ENCODE measurements at regions not wholly inside any gene's neighbourhood (a gene's known extent, or its start where the extent isn't known, plus 50 kb on each side); places are given as distances from the start of the nearest gene placed in this dataset.

GRCh38 chr12:107484230-107484629 lies 201.4 kb upstream of the PWP1 start:
- peaks cover 12 to 16% of the 10 kb centered on the region in 2 donors for H3K4me1 ChIP-seq (ENCODE audit: control insufficient read depth in 2 of 2, insufficient read depth in 2 of 2, low read length in 2 of 2)
- WGBS, result 94% methylated on average over 3 of the region's 3 CpGs
- H3K9me3 ChIP-seq (ENCODE audit: control insufficient read depth in 2 of 2, insufficient read depth in 1 of 2, low read length in 1 of 2), result no peaks in the 10 kb centered on the region
- DNase-seq (ENCODE audit: low read depth in 6 of 9, low spot score in 9 of 9), result no peak
- no peak overlapping the region for H3K4me3 ChIP-seq (ENCODE audit: low read length in 2 of 2)
- no peak overlapping the region for H3K27ac ChIP-seq (ENCODE audit: low read depth in 1 of 2, low read length in 1 of 2)
- no peaks in the 10 kb centered on the region for H3K36me3 ChIP-seq (ENCODE audit: control insufficient read depth in 2 of 2, insufficient read depth in 2 of 2, low read length in 1 of 2)
- no peaks in the 10 kb centered on the region for H3K27me3 ChIP-seq (ENCODE audit: control insufficient read depth in 2 of 2, insufficient read depth in 1 of 2, low read length in 1 of 2)

GRCh38 chr12:107484941-107485340 lies 200.7 kb upstream of the PWP1 start:
- no peak overlapping the region for H3K27ac ChIP-seq (ENCODE audit: low read depth in 1 of 2, low read length in 1 of 2)
- no peaks in the 10 kb centered on the region for H3K27me3 ChIP-seq (ENCODE audit: control insufficient read depth in 2 of 2, insufficient read depth in 1 of 2, low read length in 1 of 2)
- no peaks in the 10 kb centered on the region for H3K36me3 ChIP-seq (ENCODE audit: control insufficient read depth in 2 of 2, insufficient read depth in 2 of 2, low read length in 1 of 2)
- no peak for DNase-seq (ENCODE audit: low read depth in 6 of 9, low spot score in 9 of 9)
- no peak overlapping the region for H3K4me3 ChIP-seq (ENCODE audit: low read length in 2 of 2)
- peaks cover 12 to 16% of the 10 kb centered on the region in 2 donors for H3K4me1 ChIP-seq (ENCODE audit: control insufficient read depth in 2 of 2, insufficient read depth in 2 of 2, low read length in 2 of 2)
- H3K9me3 ChIP-seq (ENCODE audit: control insufficient read depth in 2 of 2, insufficient read depth in 1 of 2, low read length in 1 of 2), result no peaks in the 10 kb centered on the region
- 98% methylated on average over 1 of the region's 1 CpG for WGBS

GRCh38 chr12:107485731-107486130 lies 199.9 kb upstream of the PWP1 start:
- no peak overlapping the region for H3K27ac ChIP-seq (ENCODE audit: low read depth in 1 of 2, low read length in 1 of 2)
- no peaks in the 10 kb centered on the region for H3K9me3 ChIP-seq (ENCODE audit: control insufficient read depth in 2 of 2, insufficient read depth in 1 of 2, low read length in 1 of 2)
- H3K4me3 ChIP-seq (ENCODE audit: low read length in 2 of 2), result no peak overlapping the region
- no peak for DNase-seq (ENCODE audit: low read depth in 6 of 9, low spot score in 9 of 9)
- H3K36me3 ChIP-seq (ENCODE audit: control insufficient read depth in 2 of 2, insufficient read depth in 2 of 2, low read length in 1 of 2), result no peaks in the 10 kb centered on the region
- WGBS, result 91% methylated on average over 1 of the region's 1 CpG
- H3K4me1 ChIP-seq (ENCODE audit: control insufficient read depth in 2 of 2, insufficient read depth in 2 of 2, low read length in 2 of 2), result peaks cover 12 to 16% of the 10 kb centered on the region in 2 donors
- no peaks in the 10 kb centered on the region for H3K27me3 ChIP-seq (ENCODE audit: control insufficient read depth in 2 of 2, insufficient read depth in 1 of 2, low read length in 1 of 2)

DNA sequence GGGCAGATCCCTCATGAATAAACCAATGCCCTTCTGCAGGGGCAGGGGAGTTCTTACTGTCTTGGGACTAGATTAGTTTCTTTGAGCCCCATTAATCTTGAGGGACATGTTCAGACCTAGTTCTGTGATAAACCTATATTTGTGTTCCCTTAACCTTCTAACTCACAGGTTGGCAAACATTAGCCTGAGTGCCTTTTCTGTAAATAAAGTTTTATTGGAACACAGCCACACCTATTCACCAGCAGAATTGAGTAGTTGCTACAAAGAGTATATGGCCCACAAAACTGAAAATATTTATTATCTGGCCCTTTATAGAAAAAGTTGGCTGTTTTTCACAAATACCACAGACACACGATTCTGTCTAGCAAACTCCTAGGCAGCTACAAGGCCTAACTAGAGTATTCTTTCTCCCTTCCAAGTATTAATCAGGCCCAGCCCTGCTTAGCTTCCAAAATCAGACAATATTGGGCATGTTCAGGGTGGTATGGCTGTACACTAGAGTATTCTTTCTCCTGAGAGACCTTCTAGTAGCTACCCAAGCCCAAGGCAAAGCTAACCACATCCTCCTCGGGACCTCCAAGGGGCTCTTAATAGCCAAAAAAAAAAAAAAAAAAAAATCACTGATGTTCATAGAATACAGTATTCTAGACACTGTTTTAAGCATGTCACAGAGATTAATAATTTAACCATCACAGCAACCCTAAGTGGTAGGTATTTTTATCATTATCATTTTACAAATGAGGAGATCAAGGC lies 199.3 kb upstream of the PWP1 start:
- no peaks in the 10 kb centered on the region for H3K36me3 ChIP-seq (ENCODE audit: control insufficient read depth in 2 of 2, insufficient read depth in 2 of 2, low read length in 1 of 2)
- WGBS, result 59% methylated on average over 2 of the region's 2 CpGs
- H3K4me1 ChIP-seq (ENCODE audit: control insufficient read depth in 2 of 2, insufficient read depth in 2 of 2, low read length in 2 of 2), result peaks cover 12 to 16% of the 10 kb centered on the region in 2 donors
- no peak overlapping the region for H3K4me3 ChIP-seq (ENCODE audit: low read length in 2 of 2)
- no peak overlapping the region for H3K27ac ChIP-seq (ENCODE audit: low read depth in 1 of 2, low read length in 1 of 2)
- no peaks in the 10 kb centered on the region for H3K9me3 ChIP-seq (ENCODE audit: control insufficient read depth in 2 of 2, insufficient read depth in 1 of 2, low read length in 1 of 2)
- no peaks in the 10 kb centered on the region for H3K27me3 ChIP-seq (ENCODE audit: control insufficient read depth in 2 of 2, insufficient read depth in 1 of 2, low read length in 1 of 2)
- no peak for DNase-seq (ENCODE audit: low read depth in 6 of 9, low spot score in 9 of 9)

- 87% methylated on average over 2 of the region's 2 CpGs for WGBS
Measured at GRCh38 chr12:107487011-107487680, 198.5 kb upstream of the PWP1 start.

GRCh38 chr12:107488666-107489065 lies 196.9 kb upstream of the PWP1 start:
- no peaks in the 10 kb centered on the region for H3K27me3 ChIP-seq (ENCODE audit: control insufficient read depth in 2 of 2, insufficient read depth in 1 of 2, low read length in 1 of 2)
- peaks cover 16 to 21% of the 10 kb centered on the region in 2 donors for H3K4me1 ChIP-seq (ENCODE audit: control insufficient read depth in 2 of 2, insufficient read depth in 2 of 2, low read length in 2 of 2)
- no peaks in the 10 kb centered on the region for H3K36me3 ChIP-seq (ENCODE audit: control insufficient read depth in 2 of 2, insufficient read depth in 2 of 2, low read length in 1 of 2)
- H3K4me3 ChIP-seq (ENCODE audit: low read length in 2 of 2), result no peak overlapping the region
- no peaks in the 10 kb centered on the region for H3K9me3 ChIP-seq (ENCODE audit: control insufficient read depth in 2 of 2, insufficient read depth in 1 of 2, low read length in 1 of 2)
- no peak overlapping the region for H3K27ac ChIP-seq (ENCODE audit: low read depth in 1 of 2, low read length in 1 of 2)
- 92% methylated on average over 2 of the region's 2 CpGs for WGBS
- DNase-seq (ENCODE audit: low read depth in 6 of 9, low spot score in 9 of 9), result no peak

More at GRCh38 chr12:107487011-107487680, 198.5 kb upstream of the PWP1 start:
- Histone ChIP-seq H3K27me3 (ENCODE audit: control insufficient read depth in 2 of 2, insufficient read depth in 1 of 2, low read length in 1 of 2) (no peaks in the 10 kb centered on the region), H3K9me3 (ENCODE audit: control insufficient read depth in 2 of 2, insufficient read depth in 1 of 2, low read length in 1 of 2) (no peaks in the 10 kb centered on the region), H3K36me3 (ENCODE audit: control insufficient read depth in 2 of 2, insufficient read depth in 2 of 2, low read length in 1 of 2) (no peaks in the 10 kb centered on the region), H3K4me1 (ENCODE audit: control insufficient read depth in 2 of 2, insufficient read depth in 2 of 2, low read length in 2 of 2) (peaks cover 12 to 16% of the 10 kb centered on the region in 2 donors), H3K27ac (ENCODE audit: low read depth in 1 of 2, low read length in 1 of 2) (no peak overlapping the region), H3K4me3 (ENCODE audit: low read length in 2 of 2) (no peak overlapping the region)
- no peak for DNase-seq (ENCODE audit: low read depth in 6 of 9, low spot score in 9 of 9)

DNA sequence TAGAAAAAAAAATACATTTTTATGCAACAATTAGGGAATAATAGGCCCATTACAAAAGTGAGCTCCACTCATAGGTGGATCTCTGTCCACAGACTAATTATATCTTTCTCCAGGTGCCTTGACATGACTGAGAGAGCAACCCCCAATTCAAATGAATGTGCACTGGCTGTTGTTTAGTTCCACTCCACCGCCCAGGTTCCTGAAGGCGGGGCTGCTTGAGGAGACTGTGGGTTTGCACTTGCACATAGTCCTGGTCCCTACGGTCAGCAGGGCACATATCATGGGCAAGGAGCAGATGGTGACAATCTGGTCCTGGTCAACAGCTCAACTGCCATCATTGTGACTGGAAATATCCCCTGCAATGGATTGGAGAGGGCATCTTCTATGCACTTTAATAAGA lies 195.6 kb upstream of the PWP1 start:
- WGBS, result over 99% methylated on average over 3 of the region's 3 CpGs
- no peak for DNase-seq (ENCODE audit: low read depth in 6 of 9, low spot score in 9 of 9)
- no peaks in the 10 kb centered on the region for H3K36me3 ChIP-seq (ENCODE audit: control insufficient read depth in 2 of 2, insufficient read depth in 2 of 2, low read length in 1 of 2)
- H3K27ac ChIP-seq (ENCODE audit: low read depth in 1 of 2, low read length in 1 of 2), result no peak overlapping the region
- no peaks in the 10 kb centered on the region for H3K9me3 ChIP-seq (ENCODE audit: control insufficient read depth in 2 of 2, insufficient read depth in 1 of 2, low read length in 1 of 2)
- no peaks in the 10 kb centered on the region for H3K27me3 ChIP-seq (ENCODE audit: control insufficient read depth in 2 of 2, insufficient read depth in 1 of 2, low read length in 1 of 2)
- H3K4me1 ChIP-seq (ENCODE audit: control insufficient read depth in 2 of 2, insufficient read depth in 2 of 2, low read length in 2 of 2), result peaks cover 16 to 21% of the 10 kb centered on the region in 2 donors
- no peak overlapping the region for H3K4me3 ChIP-seq (ENCODE audit: low read length in 2 of 2)

GRCh38 chr12:107491856-107492255 lies 193.7 kb upstream of the PWP1 start:
- Histone ChIP-seq H3K4me1 (ENCODE audit: control insufficient read depth in 2 of 2, insufficient read depth in 2 of 2, low read length in 2 of 2) (peaks cover 12 to 21% of the 10 kb centered on the region in 2 donors), H3K27ac (ENCODE audit: low read depth in 1 of 2, low read length in 1 of 2) (no peak overlapping the region), H3K4me3 (ENCODE audit: low read length in 2 of 2) (no peak overlapping the region), H3K36me3 (ENCODE audit: control insufficient read depth in 2 of 2, insufficient read depth in 2 of 2, low read length in 1 of 2) (no peaks in the 10 kb centered on the region), H3K9me3 (ENCODE audit: control insufficient read depth in 2 of 2, insufficient read depth in 1 of 2, low read length in 1 of 2) (no peaks in the 10 kb centered on the region), H3K27me3 (ENCODE audit: control insufficient read depth in 2 of 2, insufficient read depth in 1 of 2, low read length in 1 of 2) (no peaks in the 10 kb centered on the region)
- no peak for DNase-seq (ENCODE audit: low read depth in 6 of 9, low spot score in 9 of 9)
- 96% methylated on average over 9 of the region's 9 CpGs for WGBS

- peak in 1 of 9 donors; percentile 24 for DNase-seq (ENCODE audit: low read depth in 6 of 9, low spot score in 9 of 9)
Measured at GRCh38 chr12:107492393-107493134, 193.0 kb upstream of the PWP1 start.

More at GRCh38 chr12:107492393-107493134, 193.0 kb upstream of the PWP1 start:
- Histone ChIP-seq H3K9me3 (ENCODE audit: control insufficient read depth in 2 of 2, insufficient read depth in 1 of 2, low read length in 1 of 2) (no peaks in the 10 kb centered on the region), H3K4me3 (ENCODE audit: low read length in 2 of 2) (no peak overlapping the region), H3K4me1 (ENCODE audit: control insufficient read depth in 2 of 2, insufficient read depth in 2 of 2, low read length in 2 of 2) (peaks cover 5 to 15% of the 10 kb centered on the region in 2 donors), H3K36me3 (ENCODE audit: control insufficient read depth in 2 of 2, insufficient read depth in 2 of 2, low read length in 1 of 2) (no peaks in the 10 kb centered on the region), H3K27ac (ENCODE audit: low read depth in 1 of 2, low read length in 1 of 2) (no peak overlapping the region), H3K27me3 (ENCODE audit: control insufficient read depth in 2 of 2, insufficient read depth in 1 of 2, low read length in 1 of 2) (no peaks in the 10 kb centered on the region)
- 65% methylated on average over 6 of the region's 6 CpGs for WGBS
